ENCODE measurements at regions not wholly inside any gene's neighbourhood (a gene's known extent, or its start where the extent isn't known, plus 50 kb on each side); places are given as distances from the start of the nearest gene placed in this dataset.

- H3K4me3 Mint-ChIP-seq: peak overlapping the region; percentile 25 to 64
- DNase-seq: peak; percentile 89 to 96 (median 89)
Measured at GRCh38 chr9:99660191-99660636, 161.5 kb upstream of the NR4A3 start.

GRCh38 chr9:99663297-99663696 is 158.4 kb upstream of the NR4A3 start:
- peaks cover 0 to 6% (median 2%) of the 10 kb centered on the region in 3 donors for H3K27me3 Mint-ChIP-seq (ENCODE audit: low read depth in 3 of 3)
- H3K79me2 ChIP-seq (ENCODE audit: insufficient read depth, low read length): no peaks in the 10 kb centered on the region
- no CpG with 5 or more reads among the region's 1 CpG for WGBS (ENCODE audit: insufficient coverage)
- no peaks in the 10 kb centered on the region for H3K27me3 ChIP-seq (ENCODE audit: control insufficient read depth in 2 of 2, insufficient read depth in 2 of 2, low read length in 2 of 2)
- H3K4me2 ChIP-seq (replicated peaks; ENCODE audit: extremely low read depth, low read length, poor library complexity, severe bottlenecking): no peak overlapping the region
- peaks cover 9% of the 10 kb centered on the region for H3K4me1 Mint-ChIP-seq
- peaks cover 7 to 17% of the 10 kb centered on the region in 2 donors for H3K4me1 ChIP-seq (ENCODE audit: control insufficient read depth in 1 of 2, insufficient read depth in 2 of 2, low read length in 2 of 2)
- no peak for DNase-seq
- intact Hi-C loops (cut with micrococcal nuclease): loop anchor here in 1 of 2 donors (10.0 kb wide), 1 partner anchor 148 kb away; no protein-coding TSS in a partner anchor
- H3K9me3 ChIP-seq (replicated peaks in 1 of 2; ENCODE audit: control insufficient read depth in 1 of 2, insufficient read depth in 1 of 2, low read length in 2 of 2): no peaks in the 10 kb centered on the region
- no peak overlapping the region for H3K9ac ChIP-seq (ENCODE audit: insufficient read depth, low read length, poor library complexity, severe bottlenecking)
- H3K27ac ChIP-seq (ENCODE audit: low read depth in 1 of 2, low read length in 2 of 2): no peak overlapping the region
- no peaks in the 10 kb centered on the region for H3K36me3 ChIP-seq (replicated peaks in 1 of 2; ENCODE audit: control insufficient read depth in 1 of 2, insufficient read depth in 2 of 2, low read length in 2 of 2)
- H4K20me1 ChIP-seq (ENCODE audit: insufficient read depth, low read length): no peaks in the 10 kb centered on the region
- no peak overlapping the region for H3K27ac Mint-ChIP-seq
- H3K4me3 ChIP-seq (replicated peaks in 1 of 3; ENCODE audit: low read depth in 2 of 3, low read length in 3 of 3): no peak overlapping the region
- H3K36me3 Mint-ChIP-seq: no peaks in the 10 kb centered on the region
- TF ChIP-seq CTCF (IDR thresholded peaks at IDR 0.05): no peak
- no peak overlapping the region for H3K4me3 Mint-ChIP-seq
- H2AFZ ChIP-seq (ENCODE audit: insufficient read depth, low read depth, low read length, poor library complexity, severe bottlenecking): no peak overlapping the region
- H3K9me3 Mint-ChIP-seq: peaks cover 0 to 1% (median 0%) of the 10 kb centered on the region in 7 donors

More at GRCh38 chr9:99660191-99660636, 161.5 kb upstream of the NR4A3 start:
- Mint-ChIP-seq H3K36me3 (no peaks in the 10 kb centered on the region), H3K27me3 (ENCODE audit: low read depth in 3 of 3) (peaks cover 0 to 4% (median 1%) of the 10 kb centered on the region in 3 donors), H3K27ac (peak overlapping the region; percentile 79 to 93 (median 84)), H3K9me3 (no peaks in the 10 kb centered on the region), H3K4me1 (peaks cover 9% of the 10 kb centered on the region)
- H3K79me2 ChIP-seq (ENCODE audit: insufficient read depth, low read length): no peaks in the 10 kb centered on the region
- no peak overlapping the region for H3K9ac ChIP-seq (ENCODE audit: insufficient read depth, low read length, poor library complexity, severe bottlenecking)
- peak overlapping the region; percentile 55 for H2AFZ ChIP-seq (ENCODE audit: insufficient read depth, low read depth, low read length, poor library complexity, severe bottlenecking)
- peak overlapping the region in 1 of 3 experiments; percentile 58 for H3K4me3 ChIP-seq (replicated peaks in 1 of 3; ENCODE audit: low read depth in 2 of 3, low read length in 3 of 3)
- H4K20me1 ChIP-seq (ENCODE audit: insufficient read depth, low read length): no peaks in the 10 kb centered on the region
- H3K27ac ChIP-seq (ENCODE audit: low read depth in 1 of 2, low read length in 2 of 2): peak overlapping the region; percentile 57 to 71
- no peaks in the 10 kb centered on the region for H3K9me3 ChIP-seq (replicated peaks in 1 of 2; ENCODE audit: control insufficient read depth in 1 of 2, insufficient read depth in 1 of 2, low read length in 2 of 2)
- H3K4me2 ChIP-seq (replicated peaks; ENCODE audit: extremely low read depth, low read length, poor library complexity, severe bottlenecking): peak overlapping the region; percentile 60
- peaks cover 7 to 17% of the 10 kb centered on the region in 2 donors for H3K4me1 ChIP-seq (ENCODE audit: control insufficient read depth in 1 of 2, insufficient read depth in 2 of 2, low read length in 2 of 2)
- 13% methylated on average over 2 of the region's 4 CpGs for WGBS (ENCODE audit: insufficient coverage)
- intact Hi-C loops (cut with micrococcal nuclease): loop anchor here in 1 of 2 donors (10.0 kb wide), 1 partner anchor 145 kb away; no protein-coding TSS in a partner anchor
- no peaks in the 10 kb centered on the region for H3K27me3 ChIP-seq (ENCODE audit: control insufficient read depth in 2 of 2, insufficient read depth in 2 of 2, low read length in 2 of 2)
- no peak for TF ChIP-seq CTCF (IDR thresholded peaks at IDR 0.05)
- H3K36me3 ChIP-seq (replicated peaks in 1 of 2; ENCODE audit: control insufficient read depth in 1 of 2, insufficient read depth in 2 of 2, low read length in 2 of 2): no peaks in the 10 kb centered on the region

Data from CD14-positive monocyte (primary cell).